Endothelial cell of umbilical vein (primary cell): ENCODE measurements at regions not wholly inside any gene's neighbourhood (a gene's known extent, or its start where the extent isn't known, plus 50 kb on each side); places are given as distances from the start of the nearest gene placed in this dataset.

Source experiments
- EZH2 ChIP-seq: IDR thresholded peaks from 2 replicates; pipeline ENCODE4 v1.6.1; 2012; ENCODE audit warnings: borderline replicate concordance, low read depth, mild to moderate bottlenecking, moderate library complexity, low read length, inconsistent platforms; ENCODE audit not compliant: severe bottlenecking
- JUN ChIP-seq: IDR thresholded peaks from 2 replicates; pipeline ENCODE4 v1.6.1; 2011; ENCODE audit warnings: borderline replicate concordance, low read depth; ENCODE audit not compliant: insufficient read length, insufficient read depth
- MYC ChIP-seq: IDR thresholded peaks from one replicate; pipeline ENCODE4 v1.6.1; 2011; ENCODE audit warnings: mild to moderate bottlenecking, low read depth, low read length
- POLR2A ChIP-seq: IDR thresholded peaks from 2 replicates; pipeline ENCODE4 v1.6.1; 2012; ENCODE audit warnings: low read depth, mild to moderate bottlenecking, control low read depth, low read length
- POLR2AphosphoS5 ChIP-seq: IDR thresholded peaks from 2 replicates; pipeline ENCODE4 v1.6.1; 2012; ENCODE audit warnings: low read depth, mild to moderate bottlenecking, control low read depth, low read length, moderate library complexity; ENCODE audit not compliant: insufficient read depth
- TF ChIP-seq, protein P1 (sequence below), 2 donors: IDR thresholded peaks; 1 replicate in 1 of 2; 2 replicates in 1 of 2; pipeline ENCODE4 v1.5.1; 2011; ENCODE audit warnings: low read length in 2 of 2, mild to moderate bottlenecking in 2 of 2, moderate library complexity in 2 of 2, control low read depth in 1 of 2, inconsistent platforms in 1 of 2, low read depth in 1 of 2; ENCODE audit not compliant: insufficient read depth in 1 of 2; ENCODE audit errors: extremely low read depth in 1 of 2
- TF ChIP-seq, protein P2 (sequence below): IDR thresholded peaks from 2 replicates; pipeline ENCODE4 v1.6.1; 2011; ENCODE audit not compliant: insufficient read depth, insufficient read length

DNA sequence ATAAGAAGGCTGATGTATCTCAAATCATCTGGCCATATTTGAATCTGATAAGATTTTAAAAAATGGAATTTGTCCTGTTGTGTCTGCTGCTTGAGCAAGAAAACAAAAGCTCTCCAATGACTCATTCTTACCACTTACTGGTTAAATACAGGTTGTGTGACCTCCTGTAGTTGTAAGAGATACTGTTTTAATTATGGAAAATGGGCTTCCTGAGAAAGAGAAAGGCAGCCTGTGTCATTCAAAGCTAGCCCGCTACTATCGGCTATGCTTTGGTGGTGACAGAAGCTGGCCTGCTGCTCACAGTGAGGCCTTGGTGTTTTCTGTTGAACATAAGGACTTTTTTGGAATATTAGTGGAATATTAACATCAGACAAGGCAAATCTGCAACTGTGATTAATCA lies 1722.1 kb upstream of the PCDH10 start:
- TF ChIP-seq, protein P1, sequence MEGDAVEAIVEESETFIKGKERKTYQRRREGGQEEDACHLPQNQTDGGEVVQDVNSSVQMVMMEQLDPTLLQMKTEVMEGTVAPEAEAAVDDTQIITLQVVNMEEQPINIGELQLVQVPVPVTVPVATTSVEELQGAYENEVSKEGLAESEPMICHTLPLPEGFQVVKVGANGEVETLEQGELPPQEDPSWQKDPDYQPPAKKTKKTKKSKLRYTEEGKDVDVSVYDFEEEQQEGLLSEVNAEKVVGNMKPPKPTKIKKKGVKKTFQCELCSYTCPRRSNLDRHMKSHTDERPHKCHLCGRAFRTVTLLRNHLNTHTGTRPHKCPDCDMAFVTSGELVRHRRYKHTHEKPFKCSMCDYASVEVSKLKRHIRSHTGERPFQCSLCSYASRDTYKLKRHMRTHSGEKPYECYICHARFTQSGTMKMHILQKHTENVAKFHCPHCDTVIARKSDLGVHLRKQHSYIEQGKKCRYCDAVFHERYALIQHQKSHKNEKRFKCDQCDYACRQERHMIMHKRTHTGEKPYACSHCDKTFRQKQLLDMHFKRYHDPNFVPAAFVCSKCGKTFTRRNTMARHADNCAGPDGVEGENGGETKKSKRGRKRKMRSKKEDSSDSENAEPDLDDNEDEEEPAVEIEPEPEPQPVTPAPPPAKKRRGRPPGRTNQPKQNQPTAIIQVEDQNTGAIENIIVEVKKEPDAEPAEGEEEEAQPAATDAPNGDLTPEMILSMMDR (IDR thresholded peaks at IDR 0.05; ENCODE audit: extremely low read depth in 1 of 2, insufficient read depth in 1 of 2, low read depth in 1 of 2, low read length in 2 of 2), result no peak
- TF ChIP-seq EZH2 (no peak), MYC (no peak), POLR2A (no peak), POLR2AphosphoS5 (no peak), JUN (no peak)
- TF ChIP-seq, protein P2, sequence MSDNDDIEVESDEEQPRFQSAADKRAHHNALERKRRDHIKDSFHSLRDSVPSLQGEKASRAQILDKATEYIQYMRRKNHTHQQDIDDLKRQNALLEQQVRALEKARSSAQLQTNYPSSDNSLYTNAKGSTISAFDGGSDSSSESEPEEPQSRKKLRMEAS, result no peak
